ENCODE measurements at regions not wholly inside any gene's neighbourhood (a gene's known extent, or its start where the extent isn't known, plus 50 kb on each side); places are given as distances from the start of the nearest gene placed in this dataset.

DNA sequence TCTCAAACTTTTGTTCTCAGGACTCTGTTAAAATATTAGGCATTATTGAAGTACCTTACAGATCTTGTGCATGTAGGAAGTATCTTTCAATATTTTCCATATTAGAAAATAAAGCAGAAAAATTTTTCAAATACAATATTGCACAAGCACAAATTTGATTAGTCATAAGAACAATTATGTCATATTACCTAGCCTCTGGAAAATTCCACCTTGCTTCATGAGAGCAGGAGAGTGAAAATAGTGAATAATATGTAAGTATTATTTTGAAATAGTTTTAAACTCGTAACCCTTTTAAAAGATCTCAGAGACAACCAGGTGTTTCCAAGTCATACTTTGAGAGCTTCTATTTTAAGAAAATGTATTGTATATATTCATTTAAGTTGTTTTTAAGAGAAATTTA is 1672.9 kb upstream of the ACO1 start:
- no peak overlapping the region for H3K4me3 ChIP-seq (ENCODE audit: low read depth, low read length)
- TF ChIP-seq, protein P1, sequence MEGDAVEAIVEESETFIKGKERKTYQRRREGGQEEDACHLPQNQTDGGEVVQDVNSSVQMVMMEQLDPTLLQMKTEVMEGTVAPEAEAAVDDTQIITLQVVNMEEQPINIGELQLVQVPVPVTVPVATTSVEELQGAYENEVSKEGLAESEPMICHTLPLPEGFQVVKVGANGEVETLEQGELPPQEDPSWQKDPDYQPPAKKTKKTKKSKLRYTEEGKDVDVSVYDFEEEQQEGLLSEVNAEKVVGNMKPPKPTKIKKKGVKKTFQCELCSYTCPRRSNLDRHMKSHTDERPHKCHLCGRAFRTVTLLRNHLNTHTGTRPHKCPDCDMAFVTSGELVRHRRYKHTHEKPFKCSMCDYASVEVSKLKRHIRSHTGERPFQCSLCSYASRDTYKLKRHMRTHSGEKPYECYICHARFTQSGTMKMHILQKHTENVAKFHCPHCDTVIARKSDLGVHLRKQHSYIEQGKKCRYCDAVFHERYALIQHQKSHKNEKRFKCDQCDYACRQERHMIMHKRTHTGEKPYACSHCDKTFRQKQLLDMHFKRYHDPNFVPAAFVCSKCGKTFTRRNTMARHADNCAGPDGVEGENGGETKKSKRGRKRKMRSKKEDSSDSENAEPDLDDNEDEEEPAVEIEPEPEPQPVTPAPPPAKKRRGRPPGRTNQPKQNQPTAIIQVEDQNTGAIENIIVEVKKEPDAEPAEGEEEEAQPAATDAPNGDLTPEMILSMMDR (IDR thresholded peaks at IDR 0.05; ENCODE audit: low read depth, low read length) = no peak

DNA sequence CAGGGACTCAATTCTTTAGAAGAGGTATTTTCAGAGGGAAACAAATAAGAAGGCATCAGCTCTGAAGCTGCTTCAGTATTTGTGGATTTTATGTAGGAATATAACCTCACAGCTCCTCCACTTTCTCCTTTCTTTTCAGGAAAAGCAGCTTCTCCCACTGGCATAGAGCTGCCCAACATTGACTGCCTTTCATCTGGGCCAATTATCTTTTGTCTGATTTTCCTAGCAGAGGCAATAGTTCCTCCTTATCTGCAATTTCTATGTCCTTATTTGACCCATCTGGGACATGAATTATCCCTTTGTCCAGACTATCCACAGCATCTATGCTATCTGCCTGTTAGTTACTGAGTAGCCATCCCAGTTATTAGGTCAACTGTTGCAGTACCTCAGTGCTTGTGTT is 1671.2 kb upstream of the ACO1 start:
- TF ChIP-seq, protein P1 (IDR thresholded peaks at IDR 0.05; ENCODE audit: low read depth, low read length) = no peak
- no peak overlapping the region for H3K4me3 ChIP-seq (ENCODE audit: low read depth, low read length)

DNA sequence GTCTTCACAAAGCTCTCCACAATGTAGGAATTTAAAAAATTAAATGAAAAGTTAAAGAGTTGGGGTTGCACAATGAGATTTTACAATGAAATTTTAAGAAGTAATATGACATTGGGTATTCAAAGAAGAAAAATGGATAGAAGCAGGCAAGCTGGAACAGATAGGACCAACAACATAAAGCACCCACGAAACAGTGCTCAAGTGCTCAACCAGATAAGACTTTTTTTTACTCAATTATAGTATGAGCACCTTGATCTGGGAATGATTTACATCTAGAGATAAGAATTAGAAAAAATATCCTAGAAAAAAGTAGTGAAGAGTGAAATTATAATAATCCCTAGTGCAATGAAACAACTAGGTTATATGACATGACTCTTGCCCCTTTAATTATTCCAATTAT is 1670.1 kb upstream of the ACO1 start:
- TF ChIP-seq, protein P1 (IDR thresholded peaks at IDR 0.05; ENCODE audit: low read depth, low read length) = no peak
- no peak overlapping the region for H3K4me3 ChIP-seq (ENCODE audit: low read depth, low read length)

DNA sequence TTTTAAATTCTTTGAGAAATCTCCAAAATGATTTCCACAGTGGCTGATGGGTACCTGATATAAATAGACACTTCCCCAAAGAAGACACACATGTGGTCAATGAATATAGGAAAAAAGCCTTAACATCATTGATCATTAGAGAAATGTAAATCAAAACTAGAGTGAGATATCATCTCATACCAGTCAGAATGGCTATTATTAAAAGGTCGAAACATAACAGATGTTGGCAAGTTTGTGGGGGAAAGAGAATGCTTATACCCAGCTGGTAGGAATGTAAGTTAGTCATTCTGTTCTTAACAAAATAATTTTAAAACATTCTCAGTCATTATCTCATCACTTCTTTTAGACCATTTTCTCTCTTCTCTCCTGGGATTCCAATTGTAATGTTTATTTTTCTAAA is 1666.0 kb upstream of the ACO1 start:
- TF ChIP-seq, protein P1 (IDR thresholded peaks at IDR 0.05; ENCODE audit: low read depth, low read length) = no peak
- no peak overlapping the region for H3K4me3 ChIP-seq (ENCODE audit: low read depth, low read length)

DNA sequence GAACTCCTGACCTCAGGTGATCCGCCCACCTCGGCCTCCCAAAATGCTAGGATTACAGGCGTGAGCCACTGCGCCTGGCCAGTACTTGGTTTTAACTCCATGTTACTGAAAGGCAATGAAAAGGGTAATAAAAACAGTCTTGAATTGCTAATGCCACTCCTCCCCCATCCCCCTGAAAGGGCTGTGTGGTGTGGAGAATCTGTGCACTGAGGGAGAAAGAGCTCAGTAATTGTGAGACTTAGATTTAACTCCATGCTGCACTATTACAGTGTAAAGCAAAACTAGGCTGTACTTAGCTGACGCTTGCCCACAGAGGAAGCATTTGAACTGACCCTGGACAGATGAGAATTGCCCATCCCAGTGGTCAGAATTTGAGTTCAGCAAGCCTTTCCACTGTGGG is 1662.4 kb upstream of the ACO1 start:
- no peak overlapping the region for H3K4me3 ChIP-seq (ENCODE audit: low read depth, low read length)
- TF ChIP-seq, protein P1 (IDR thresholded peaks at IDR 0.05; ENCODE audit: low read depth, low read length) = no peak

DNA sequence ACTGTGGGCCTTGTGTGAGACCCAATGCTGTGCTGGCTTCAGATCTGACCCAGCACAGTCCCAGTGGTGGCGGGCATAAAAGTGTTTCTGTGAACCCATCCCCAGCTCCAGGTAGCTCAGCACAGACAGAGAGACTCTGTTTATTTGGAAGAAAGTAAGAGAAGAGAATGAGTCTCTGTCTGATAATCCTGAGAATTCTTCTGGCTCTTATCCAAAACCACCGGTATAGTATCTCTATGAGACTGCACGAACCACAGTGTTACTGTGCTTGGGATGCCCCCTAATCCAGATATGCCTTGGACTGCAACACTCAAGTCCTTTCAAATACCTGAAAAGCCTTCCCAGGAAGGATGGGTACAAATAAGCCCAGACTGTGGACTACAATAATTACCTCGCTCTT is 1660.8 kb upstream of the ACO1 start:
- TF ChIP-seq, protein P1 (IDR thresholded peaks at IDR 0.05; ENCODE audit: low read depth, low read length) = no peak
- H3K4me3 ChIP-seq (ENCODE audit: low read depth, low read length) = no peak overlapping the region

DNA sequence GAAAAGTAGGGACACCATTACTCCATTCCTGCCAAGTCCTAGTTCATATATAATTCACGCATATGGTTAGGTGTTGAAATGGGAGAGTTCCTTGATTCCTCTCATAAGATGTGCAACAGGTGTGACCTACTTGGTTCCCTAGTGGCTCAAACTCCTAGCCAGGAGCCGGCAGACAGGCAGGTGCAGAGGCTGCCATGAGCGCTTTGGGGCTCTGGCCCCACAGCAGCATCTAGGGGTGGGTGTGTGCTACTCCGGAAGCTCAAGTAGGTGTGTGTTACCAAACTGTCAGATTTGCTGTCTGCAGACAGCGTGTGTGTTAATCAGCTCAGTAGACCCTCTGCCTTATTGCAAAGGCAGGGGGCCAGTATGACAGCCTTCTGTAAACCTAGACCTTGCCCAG is 1652.4 kb upstream of the ACO1 start:
- H3K4me3 ChIP-seq (ENCODE audit: low read depth, low read length) = no peak overlapping the region
- TF ChIP-seq, protein P1 (IDR thresholded peaks at IDR 0.05; ENCODE audit: low read depth, low read length) = no peak

All from WI38 (cell line).